HL-60 (cell line): ENCODE measurements at regions not wholly inside any gene's neighbourhood (a gene's known extent, or its start where the extent isn't known, plus 50 kb on each side); places are given as distances from the start of the nearest gene placed in this dataset.

Source experiments
- DNase-seq, 2 experiments: peaks; one replicate each; pipeline ENCODE4 v3.0.0-alpha.2; 2010 to 2020; ENCODE audit warnings: low read depth in 1 of 2, low spot score in 1 of 2
- H3K27ac ChIP-seq: fragments of 250-450 bp; sonication (Bioruptor Pico); replicated peaks from 2 replicates; pipeline ENCODE4 v1.5.1; 2020; ENCODE audit warnings: mild to moderate bottlenecking, moderate library complexity
- H3K27me3 ChIP-seq: fragments of 250-450 bp; sonication (Bioruptor Pico); 2 replicates; pipeline ENCODE4 v1.5.1; 2021; ENCODE audit warnings: mild to moderate bottlenecking, moderate library complexity; ENCODE audit not compliant: insufficient read depth, poor library complexity, severe bottlenecking
- H3K4me3 ChIP-seq: replicated peaks from 2 replicates; pipeline ENCODE4 v1.5.1; 2011; ENCODE audit warnings: mild to moderate bottlenecking, control low read depth, low read length; ENCODE audit not compliant: insufficient read depth
- GABPA ChIP-seq: IDR thresholded peaks from 2 replicates; pipeline ENCODE4 v1.6.1; 2012; ENCODE audit warnings: low read depth
- POLR2AphosphoS5 ChIP-seq: IDR thresholded peaks from 2 replicates; pipeline ENCODE4 v1.6.1; 2012; ENCODE audit warnings: low read depth
- REST ChIP-seq: IDR thresholded peaks from 2 replicates; pipeline ENCODE4 v1.6.1; 2012; ENCODE audit warnings: low read depth; ENCODE audit not compliant: insufficient replicate concordance
- SPI1 ChIP-seq: IDR thresholded peaks from 2 replicates; pipeline ENCODE4 v1.6.1; 2012; ENCODE audit warnings: low read depth, mild to moderate bottlenecking, borderline replicate concordance
- TF ChIP-seq, protein P1 (sequence below): IDR thresholded peaks from one replicate; pipeline ENCODE4 v1.5.1; 2011; ENCODE audit warnings: low read length, control low read depth, inconsistent platforms; ENCODE audit not compliant: insufficient read depth

GRCh38 chr2:216944733-216945132, 84.9 kb upstream of the TNP1 start:
- Histone ChIP-seq H3K27ac (no peak overlapping the region), H3K4me3 (no peak overlapping the region), H3K27me3 (no peaks in the 10 kb centered on the region)
- TF ChIP-seq GABPA: no peak
- no peak for TF ChIP-seq SPI1
- DNase-seq: no peak

DNA sequence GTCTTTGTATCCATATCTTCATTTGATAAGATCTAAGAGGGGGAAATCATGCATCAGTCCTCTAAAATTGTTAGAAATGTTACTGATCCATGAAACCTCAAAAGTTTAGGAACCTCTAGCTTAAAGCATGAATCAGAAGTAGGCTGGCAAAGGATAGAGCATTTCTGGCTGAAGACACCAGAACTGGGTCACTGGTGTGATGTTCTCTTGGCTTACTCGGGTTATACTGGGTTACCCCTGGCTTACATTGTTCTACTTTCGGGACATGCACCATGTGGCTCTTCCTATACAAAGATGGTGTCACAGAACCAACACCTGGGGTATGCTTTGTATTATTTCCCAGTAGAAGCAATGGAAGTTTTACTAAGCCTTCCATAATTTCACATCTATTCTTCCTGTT, 83.2 kb upstream of the TNP1 start:
- Histone ChIP-seq H3K27ac (no peak overlapping the region), H3K4me3 (no peak overlapping the region), H3K27me3 (no peaks in the 10 kb centered on the region)
- TF ChIP-seq GABPA (no peak), SPI1 (no peak), REST (no peak), POLR2AphosphoS5 (no peak)
- TF ChIP-seq, protein P1, sequence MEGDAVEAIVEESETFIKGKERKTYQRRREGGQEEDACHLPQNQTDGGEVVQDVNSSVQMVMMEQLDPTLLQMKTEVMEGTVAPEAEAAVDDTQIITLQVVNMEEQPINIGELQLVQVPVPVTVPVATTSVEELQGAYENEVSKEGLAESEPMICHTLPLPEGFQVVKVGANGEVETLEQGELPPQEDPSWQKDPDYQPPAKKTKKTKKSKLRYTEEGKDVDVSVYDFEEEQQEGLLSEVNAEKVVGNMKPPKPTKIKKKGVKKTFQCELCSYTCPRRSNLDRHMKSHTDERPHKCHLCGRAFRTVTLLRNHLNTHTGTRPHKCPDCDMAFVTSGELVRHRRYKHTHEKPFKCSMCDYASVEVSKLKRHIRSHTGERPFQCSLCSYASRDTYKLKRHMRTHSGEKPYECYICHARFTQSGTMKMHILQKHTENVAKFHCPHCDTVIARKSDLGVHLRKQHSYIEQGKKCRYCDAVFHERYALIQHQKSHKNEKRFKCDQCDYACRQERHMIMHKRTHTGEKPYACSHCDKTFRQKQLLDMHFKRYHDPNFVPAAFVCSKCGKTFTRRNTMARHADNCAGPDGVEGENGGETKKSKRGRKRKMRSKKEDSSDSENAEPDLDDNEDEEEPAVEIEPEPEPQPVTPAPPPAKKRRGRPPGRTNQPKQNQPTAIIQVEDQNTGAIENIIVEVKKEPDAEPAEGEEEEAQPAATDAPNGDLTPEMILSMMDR: no peak
- no peak for DNase-seq

DNA sequence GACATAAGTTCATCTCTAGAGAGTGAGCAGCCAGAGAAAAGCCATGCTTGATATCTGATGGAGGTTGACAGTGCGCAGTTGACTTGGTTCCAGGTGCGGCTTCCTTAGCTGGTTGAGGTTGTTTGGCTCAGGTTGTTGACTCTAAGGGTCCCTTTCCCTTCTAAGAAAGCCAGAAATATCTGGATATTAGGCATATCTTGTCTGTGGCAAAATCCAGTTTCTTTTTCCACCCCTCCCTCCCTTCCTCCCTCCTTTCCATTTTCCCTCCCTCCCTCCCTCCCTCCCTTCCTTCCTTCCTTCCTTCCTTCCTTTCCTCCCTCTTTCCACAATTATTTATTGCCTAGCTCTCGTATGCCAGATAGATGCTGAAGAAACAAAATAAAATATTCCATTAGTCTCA, 82.6 kb upstream of the TNP1 start:
- Histone ChIP-seq H3K4me3 (no peak overlapping the region), H3K27ac (no peak overlapping the region), H3K27me3 (no peaks in the 10 kb centered on the region)
- TF ChIP-seq REST (no peak), SPI1 (no peak), POLR2AphosphoS5 (no peak), GABPA (no peak)
- TF ChIP-seq, protein P1: no peak
- no peak for DNase-seq

- DNase-seq: no peak
- Histone ChIP-seq H3K27ac (no peak overlapping the region), H3K4me3 (no peak overlapping the region), H3K27me3 (no peaks in the 10 kb centered on the region)
- no peak for TF ChIP-seq POLR2AphosphoS5
- TF ChIP-seq, protein P1: no peak
- TF ChIP-seq GABPA: no peak
- TF ChIP-seq REST: no peak
- no peak for TF ChIP-seq SPI1
Measured at GRCh38 chr2:216942016-216942415, 82.2 kb upstream of the TNP1 start.
